Ovary (tissue), 7 donors: ENCODE measurements at regions not wholly inside any gene's neighbourhood (a gene's known extent, or its start where the extent isn't known, plus 50 kb on each side); places are given as distances from the start of the nearest gene placed in this dataset.

Source experiments
- DNase-seq, 5 donors: peaks; one replicate each; pipeline ENCODE4 v3.0.0-alpha.2; 2019 to 2020
- H3K27ac ChIP-seq, 2 donors: fragments of 200-600 bp; one replicate each; pipeline versions ENCODE4 v1.5.1 to v1.8.0; 2019 to 2022
- H3K27me3 ChIP-seq: fragments of 200-600 bp; one replicate; pipeline ENCODE4 v1.8.0; 2022
- H3K36me3 ChIP-seq: fragments of 200-600 bp; sonication (generic); one replicate; pipeline ENCODE4 v1.5.1; 2019
- H3K4me1 ChIP-seq: one replicate; pipeline ENCODE4 v1.8.1; 2013; ENCODE audit warnings: mild to moderate bottlenecking, moderate library complexity; ENCODE audit not compliant: insufficient read depth
- H3K4me3 ChIP-seq: fragments of 200-600 bp; sonication (generic); one replicate; pipeline ENCODE4 v1.5.1; 2017
- H3K9me3 ChIP-seq, 2 donors: fragments of 200-600 bp in 1 of 2; sonication (generic) in 1 of 2; one replicate each; pipeline versions ENCODE4 v1.5.1 to v1.8.1; 2013 to 2019; ENCODE audit warnings: mild to moderate bottlenecking in 1 of 2, moderate library complexity in 1 of 2
- CTCF ChIP-seq, 3 donors: fragments of 450-650 bp in 2 of 3; fragments of 200-600 bp in 1 of 3; IDR thresholded peaks; one replicate each; pipeline versions ENCODE4 v1.5.1 to v1.8.0; 2016 to 2022; ENCODE audit warnings: antibody characterized with exemption in 3 of 3, mild to moderate bottlenecking in 1 of 3
- EP300 ChIP-seq: sonication (generic); formaldehyde crosslinking; IDR thresholded peaks from one replicate; pipeline ENCODE4 v1.6.1; 2017; ENCODE audit warnings: antibody characterized with exemption
- POLR2A ChIP-seq: fragments of 450-650 bp; IDR thresholded peaks from one replicate; pipeline ENCODE4 v1.6.1; 2017; ENCODE audit warnings: antibody characterized with exemption, mild to moderate bottlenecking, moderate library complexity
- WGBS, 3 donors: extraction: QIAGEN DNeasy Blood & Tissue Kit in 1 of 3; methylation state at CpG; one replicate each; pipeline versions ENCODE4 v1.1.5 to v1.1.7; 2013 to 2017; 5-methylcytosine and 5-hydroxymethylcytosine counted together
- intact Hi-C, 4 donors: fragments of 100-400 bp; cut with DNase I; formaldehyde crosslinking; loops; one replicate each; pipeline versions ENCODE4 v1.11.0 to v1.15.1; 2022 to 2023
- donor health status: DM: no; HTN: no; CAD: no; lungs with moderate emphysema.
- donor health status: DM: no; HTN: no; CAD: no.
- donor health status: Bipolar disorder and iron deficiency.
- donor health status: DM: no; HTN: no; CAD: no.
- donor health status: DM: yes; HTN: yes; CAD: no.

DNA sequence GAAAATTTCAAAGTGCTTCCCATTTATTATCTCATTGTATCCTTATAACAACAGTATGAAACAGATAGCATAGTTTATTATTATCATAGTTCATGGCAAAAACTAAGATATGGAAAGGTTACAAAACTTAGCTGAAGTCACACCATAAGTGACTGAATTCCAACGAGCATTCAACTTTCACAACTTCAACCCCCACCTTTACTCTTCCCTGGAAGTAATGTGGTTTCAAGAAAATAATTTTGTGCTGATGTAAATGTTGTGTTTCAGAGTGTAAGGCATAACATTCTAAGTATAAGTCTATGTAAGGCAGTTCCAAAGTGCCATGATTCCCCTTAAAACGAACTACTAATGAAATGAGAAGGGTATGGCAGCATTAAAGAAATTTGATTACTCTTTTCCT lies 454.5 kb downstream of the BCAT1 start:
- Histone ChIP-seq H3K27me3 (no peaks in the 10 kb centered on the region), H3K27ac (no peak overlapping the region), H3K4me3 (no peak overlapping the region), H3K9me3 (no peaks in the 10 kb centered on the region), H3K36me3 (no peaks in the 10 kb centered on the region), H3K4me1 (peaks cover 13% of the 10 kb centered on the region)
- no peak for DNase-seq
- TF ChIP-seq CTCF (IDR thresholded peaks at IDR 0.05) (no peak), EP300 (no peak), POLR2A (no peak)
- intact Hi-C loops = no loop called here
- WGBS, 3 donors = 58 to 73% (median 68%) methylated on average over 2 of the region's 2 CpGs

DNA sequence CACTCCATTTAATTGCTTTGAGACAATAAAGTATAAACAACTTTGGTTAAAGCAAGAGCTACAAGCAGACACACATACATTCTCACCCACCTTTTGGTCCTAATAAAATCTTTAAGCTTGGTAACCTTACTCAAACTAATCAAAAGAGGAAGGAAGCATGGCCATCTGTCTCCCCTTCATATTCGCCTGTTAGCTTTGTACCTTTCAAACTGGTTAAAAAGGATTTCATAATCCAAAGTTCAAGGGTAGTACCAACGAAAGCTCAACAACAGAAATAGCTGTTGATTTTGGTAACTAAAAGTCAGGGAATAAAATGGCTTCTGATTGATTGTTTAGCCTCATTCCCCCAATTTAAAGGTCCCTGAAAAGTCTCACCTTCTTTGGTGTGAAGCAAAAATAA lies 456.9 kb downstream of the BCAT1 start:
- DNase-seq = no peak
- H3K9me3 ChIP-seq = no peaks in the 10 kb centered on the region
- intact Hi-C loops = no loop called here
- H3K27me3 ChIP-seq = no peaks in the 10 kb centered on the region
- TF ChIP-seq CTCF (IDR thresholded peaks at IDR 0.05) (no peak), POLR2A (no peak), EP300 (no peak)
- H3K4me3 ChIP-seq = no peak overlapping the region
- WGBS, 3 donors = 82 to 92% (median 84%) methylated on average over 2 of the region's 2 CpGs
- H3K27ac ChIP-seq = no peak overlapping the region
- H3K36me3 ChIP-seq = no peaks in the 10 kb centered on the region
- H3K4me1 ChIP-seq = peaks cover 2% of the 10 kb centered on the region

DNA sequence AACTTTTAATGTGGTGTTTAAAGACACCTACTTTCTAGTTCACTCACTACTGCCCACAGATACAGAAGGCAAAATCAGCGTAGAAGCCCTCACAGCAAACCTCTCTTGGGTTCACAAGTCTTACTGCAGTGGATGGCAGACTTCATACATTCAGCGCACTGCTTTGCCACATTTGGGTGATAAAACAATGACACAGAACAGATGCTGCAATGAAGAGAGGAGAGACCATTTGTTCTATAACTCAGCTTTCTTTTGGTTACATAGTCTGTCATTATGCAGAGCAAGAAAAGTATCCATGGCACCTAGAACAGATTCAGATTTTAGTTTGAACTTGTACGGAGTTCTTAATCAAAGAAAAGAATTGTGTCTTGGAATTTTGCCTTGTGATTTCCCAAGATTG lies 459.0 kb downstream of the BCAT1 start:
- DNase-seq = no peak
- no peaks in the 10 kb centered on the region for H3K36me3 ChIP-seq
- no peak overlapping the region for H3K4me3 ChIP-seq
- no peaks in the 10 kb centered on the region for H3K9me3 ChIP-seq
- peaks cover 2% of the 10 kb centered on the region for H3K4me1 ChIP-seq
- intact Hi-C loops = no loop called here
- no peak for TF ChIP-seq CTCF (IDR thresholded peaks at IDR 0.05)
- no peak for TF ChIP-seq EP300
- no peak for TF ChIP-seq POLR2A
- H3K27me3 ChIP-seq = no peaks in the 10 kb centered on the region
- 85 to 93% (median 85%) methylated on average over 3 of the region's 3 CpGs for WGBS, 3 donors
- no peak overlapping the region for H3K27ac ChIP-seq

GRCh38 chr12:24488906-24489619 lies 459.8 kb downstream of the BCAT1 start:
- no peak overlapping the region for H3K4me3 ChIP-seq
- DNase-seq = no peak
- no peak overlapping the region for H3K27ac ChIP-seq
- peaks cover 2% of the 10 kb centered on the region for H3K4me1 ChIP-seq
- 59 to 74% (median 72%) methylated on average over 6 of the region's 6 CpGs for WGBS, 3 donors
- no peaks in the 10 kb centered on the region for H3K36me3 ChIP-seq
- intact Hi-C loops = no loop called here
- TF ChIP-seq EP300 (no peak), POLR2A (no peak), CTCF (IDR thresholded peaks at IDR 0.05) (no peak)
- no peaks in the 10 kb centered on the region for H3K27me3 ChIP-seq
- H3K9me3 ChIP-seq = no peaks in the 10 kb centered on the region
